ENCODE measurements at regions not wholly inside any gene's neighbourhood (a gene's known extent, or its start where the extent isn't known, plus 50 kb on each side); places are given as distances from the start of the nearest gene placed in this dataset.

GRCh38 chr1:234759888-234760287, 149.9 kb upstream of the IRF2BP2 start:
- DNase-seq (ENCODE audit: low read depth), result no peak

- DNase-seq (ENCODE audit: low read depth), result no peak
Measured at GRCh38 chr1:234758851-234759250, 148.9 kb upstream of the IRF2BP2 start.

GRCh38 chr1:234756857-234757256, 146.9 kb upstream of the IRF2BP2 start:
- DNase-seq (ENCODE audit: low read depth), result no peak

- no peak for DNase-seq (ENCODE audit: low read depth)
Measured at GRCh38 chr1:234756066-234756774, 146.2 kb upstream of the IRF2BP2 start.

- DNase-seq (ENCODE audit: low read depth), result no peak
Measured at GRCh38 chr1:234755449-234755863, 145.5 kb upstream of the IRF2BP2 start.

- no peak for DNase-seq (ENCODE audit: low read depth)
Measured at GRCh38 chr1:234753979-234754378, 144.0 kb upstream of the IRF2BP2 start.

GRCh38 chr1:234752927-234753326, 142.9 kb upstream of the IRF2BP2 start:
- DNase-seq (ENCODE audit: low read depth), result no peak

- DNase-seq (ENCODE audit: low read depth), result no peak
Measured at GRCh38 chr1:234751678-234752077, 141.7 kb upstream of the IRF2BP2 start.

- DNase-seq (ENCODE audit: low read depth), result no peak
Measured at GRCh38 chr1:234750922-234751627, 141.1 kb upstream of the IRF2BP2 start.

- DNase-seq (ENCODE audit: low read depth), result no peak
Measured at GRCh38 chr1:234748713-234749112, 138.7 kb upstream of the IRF2BP2 start.

- DNase-seq (ENCODE audit: low read depth), result no peak
Measured at GRCh38 chr1:234748066-234748465, 138.1 kb upstream of the IRF2BP2 start.

- no peak for DNase-seq (ENCODE audit: low read depth)
Measured at GRCh38 chr1:234746798-234747196, 136.8 kb upstream of the IRF2BP2 start.

GRCh38 chr1:234745844-234746797, 136.1 kb upstream of the IRF2BP2 start:
- DNase-seq (ENCODE audit: low read depth), result no peak

- DNase-seq (ENCODE audit: low read depth), result no peak
Measured at GRCh38 chr1:234745276-234745675, 135.3 kb upstream of the IRF2BP2 start.

- DNase-seq (ENCODE audit: low read depth), result no peak
Measured at GRCh38 chr1:234743791-234744611, 134.0 kb upstream of the IRF2BP2 start.

- DNase-seq (ENCODE audit: low read depth), result no peak
Measured at GRCh38 chr1:234742622-234743021, 132.6 kb upstream of the IRF2BP2 start.

GRCh38 chr1:234737967-234738314, 128.0 kb upstream of the IRF2BP2 start:
- DNase-seq (ENCODE audit: low read depth), result no peak

GRCh38 chr1:234735916-234736315, 125.9 kb upstream of the IRF2BP2 start:
- DNase-seq (ENCODE audit: low read depth), result no peak

GRCh38 chr1:234735476-234735875, 125.5 kb upstream of the IRF2BP2 start:
- no peak for DNase-seq (ENCODE audit: low read depth)

- DNase-seq (ENCODE audit: low read depth), result no peak
Measured at GRCh38 chr1:234734869-234735268, 124.9 kb upstream of the IRF2BP2 start.

- DNase-seq (ENCODE audit: low read depth), result no peak
Measured at GRCh38 chr1:234734412-234734835, 124.4 kb upstream of the IRF2BP2 start.

- DNase-seq (ENCODE audit: low read depth), result no peak
Measured at GRCh38 chr1:234733427-234733826, 123.4 kb upstream of the IRF2BP2 start.
